Prostate gland (tissue), 2 donors: ENCODE measurements at regions not wholly inside any gene's neighbourhood (a gene's known extent, or its start where the extent isn't known, plus 50 kb on each side); places are given as distances from the start of the nearest gene placed in this dataset.

Experiments
- DNase-seq: peaks from one replicate; pipeline ENCODE4 v3.0.0-alpha.2; 2019; ENCODE audit warnings: low spot score
- H3K27ac ChIP-seq, 2 donors: fragments of 200-600 bp; sonication (generic); 2 replicates each; pipeline ENCODE4 v1.5.1; 2017 to 2019
- H3K27me3 ChIP-seq: fragments of 200-600 bp; sonication (generic); replicated peaks from 2 replicates; pipeline ENCODE4 v1.5.1; 2019; ENCODE audit not compliant: insufficient read depth
- H3K36me3 ChIP-seq, 2 donors: fragments of 200-600 bp; sonication (generic); 1 replicate in 1 of 2; 2 replicates in 1 of 2; pipeline versions ENCODE4 v1.5.1 to v1.8.1; 2017 to 2019
- H3K4me1 ChIP-seq: fragments of 200-600 bp; sonication (generic); replicated peaks from 2 replicates; pipeline ENCODE4 v1.5.1; 2019
- H3K4me3 ChIP-seq, 2 donors: fragments of 200-600 bp; sonication (generic); 2 replicates each; pipeline ENCODE4 v1.5.1; 2017 to 2019
- H3K9me3 ChIP-seq: fragments of 200-600 bp; sonication (generic); 2 replicates; pipeline ENCODE4 v1.5.1; 2017
- POLR2A ChIP-seq: fragments of 450-650 bp; IDR thresholded peaks from one replicate; pipeline ENCODE4 v1.6.1; 2016; ENCODE audit warnings: antibody characterized with exemption, mild to moderate bottlenecking
- POLR2AphosphoS5 ChIP-seq: sonication (generic); formaldehyde crosslinking; IDR thresholded peaks from one replicate; pipeline ENCODE4 v1.6.1; 2017; ENCODE audit warnings: antibody characterized with exemption
- WGBS: methylation state at CpG from one replicate; pipeline ENCODE4 v1.1.5; 2018; 5-methylcytosine and 5-hydroxymethylcytosine counted together
- intact Hi-C: fragments of 100-400 bp; cut with DNase I; formaldehyde crosslinking; loops from one replicate; pipeline ENCODE4 v1.14.2; 2022
- TF ChIP-seq, protein P1 (sequence below), 4 experiments: fragments of 200-600 bp in 2 of 4; fragments of 450-650 bp in 2 of 4; sonication (generic) in 2 of 4; IDR thresholded peaks; 1 replicate in 3 of 4; 2 replicates in 1 of 4; pipeline ENCODE4 v1.5.1; 2016 to 2019; ENCODE audit warnings: antibody characterized with exemption in 4 of 4, mild to moderate bottlenecking in 2 of 4, moderate library complexity in 2 of 4

DNA sequence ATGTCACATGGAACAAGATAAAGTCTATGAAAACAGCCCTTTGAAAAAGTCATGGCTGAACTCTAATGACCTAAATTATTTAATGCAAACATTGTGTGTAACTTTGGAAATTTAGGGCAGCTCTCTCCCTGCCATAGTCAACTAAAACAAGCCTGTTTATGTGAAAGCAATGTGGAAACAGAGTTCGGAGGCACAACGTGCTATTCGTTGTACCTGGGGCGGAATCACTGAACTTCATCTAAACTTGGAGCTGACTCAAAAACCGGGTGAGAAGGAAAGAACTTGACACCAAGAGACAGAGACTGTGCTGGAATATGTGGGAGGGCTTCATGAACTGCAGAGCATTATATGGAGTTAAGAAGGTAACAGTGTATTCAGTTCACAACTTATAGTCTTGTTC lies 764.9 kb upstream of the GOLIM4 start:
- intact Hi-C loops = loop anchor here (10.0 kb wide), 1 partner anchor 804 kb away; the partner anchor contains the start of gene MECOM
- H3K9me3 ChIP-seq = no peaks in the 10 kb centered on the region
- no peak for DNase-seq
- 70% methylated on average over 5 of the region's 5 CpGs for WGBS
- H3K4me1 ChIP-seq = no peaks in the 10 kb centered on the region
- no peak overlapping the region for H3K4me3 ChIP-seq
- H3K36me3 ChIP-seq = no peaks in the 10 kb centered on the region
- no peak overlapping the region for H3K27ac ChIP-seq
- H3K27me3 ChIP-seq = no peaks in the 10 kb centered on the region
- TF ChIP-seq, protein P1, sequence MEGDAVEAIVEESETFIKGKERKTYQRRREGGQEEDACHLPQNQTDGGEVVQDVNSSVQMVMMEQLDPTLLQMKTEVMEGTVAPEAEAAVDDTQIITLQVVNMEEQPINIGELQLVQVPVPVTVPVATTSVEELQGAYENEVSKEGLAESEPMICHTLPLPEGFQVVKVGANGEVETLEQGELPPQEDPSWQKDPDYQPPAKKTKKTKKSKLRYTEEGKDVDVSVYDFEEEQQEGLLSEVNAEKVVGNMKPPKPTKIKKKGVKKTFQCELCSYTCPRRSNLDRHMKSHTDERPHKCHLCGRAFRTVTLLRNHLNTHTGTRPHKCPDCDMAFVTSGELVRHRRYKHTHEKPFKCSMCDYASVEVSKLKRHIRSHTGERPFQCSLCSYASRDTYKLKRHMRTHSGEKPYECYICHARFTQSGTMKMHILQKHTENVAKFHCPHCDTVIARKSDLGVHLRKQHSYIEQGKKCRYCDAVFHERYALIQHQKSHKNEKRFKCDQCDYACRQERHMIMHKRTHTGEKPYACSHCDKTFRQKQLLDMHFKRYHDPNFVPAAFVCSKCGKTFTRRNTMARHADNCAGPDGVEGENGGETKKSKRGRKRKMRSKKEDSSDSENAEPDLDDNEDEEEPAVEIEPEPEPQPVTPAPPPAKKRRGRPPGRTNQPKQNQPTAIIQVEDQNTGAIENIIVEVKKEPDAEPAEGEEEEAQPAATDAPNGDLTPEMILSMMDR (IDR thresholded peaks at IDR 0.05) = no peak
- TF ChIP-seq POLR2AphosphoS5 (no peak), POLR2A (no peak)

DNA sequence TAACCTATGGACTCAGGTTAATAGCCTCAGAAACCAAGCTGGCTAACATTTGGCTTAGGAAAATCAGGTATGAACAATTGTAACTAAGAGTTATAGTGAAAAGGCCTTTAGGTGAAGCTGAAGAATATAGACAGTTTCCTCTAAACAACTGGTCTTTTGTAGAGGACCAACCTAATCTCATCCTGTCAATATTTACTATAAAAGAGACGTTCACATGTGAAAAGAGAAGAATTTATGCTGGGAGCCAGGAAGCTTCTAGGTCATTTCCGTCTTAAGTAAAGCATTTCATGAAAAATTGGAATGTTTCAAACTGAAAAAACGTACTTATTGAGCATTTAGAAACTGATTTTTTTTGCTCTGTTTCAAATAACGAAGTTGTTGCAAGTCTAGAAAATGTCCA lies 764.3 kb upstream of the GOLIM4 start:
- no peaks in the 10 kb centered on the region for H3K27me3 ChIP-seq
- H3K4me1 ChIP-seq = no peaks in the 10 kb centered on the region
- H3K36me3 ChIP-seq = no peaks in the 10 kb centered on the region
- no peak overlapping the region for H3K4me3 ChIP-seq
- 82% methylated on average over 4 of the region's 4 CpGs for WGBS
- H3K27ac ChIP-seq = no peak overlapping the region
- intact Hi-C loops = loop anchor here (10.0 kb wide), 1 partner anchor 805 kb away; the partner anchor contains the start of gene MECOM
- H3K9me3 ChIP-seq = no peaks in the 10 kb centered on the region
- no peak for DNase-seq
- TF ChIP-seq, protein P1 (IDR thresholded peaks at IDR 0.05) = no peak
- TF ChIP-seq POLR2A = no peak
- no peak for TF ChIP-seq POLR2AphosphoS5

GRCh38 chr3:168859574-168859973 lies 763.9 kb upstream of the GOLIM4 start:
- no peak overlapping the region for H3K27ac ChIP-seq
- no peaks in the 10 kb centered on the region for H3K4me1 ChIP-seq
- H3K9me3 ChIP-seq = no peaks in the 10 kb centered on the region
- no peak for DNase-seq
- H3K36me3 ChIP-seq = no peaks in the 10 kb centered on the region
- TF ChIP-seq, protein P1 (IDR thresholded peaks at IDR 0.05) = no peak
- TF ChIP-seq POLR2AphosphoS5 (no peak), POLR2A (no peak)
- intact Hi-C loops = no loop called here
- no peaks in the 10 kb centered on the region for H3K27me3 ChIP-seq
- H3K4me3 ChIP-seq = no peak overlapping the region
- WGBS = 89% methylated on average over 2 of the region's 2 CpGs

DNA sequence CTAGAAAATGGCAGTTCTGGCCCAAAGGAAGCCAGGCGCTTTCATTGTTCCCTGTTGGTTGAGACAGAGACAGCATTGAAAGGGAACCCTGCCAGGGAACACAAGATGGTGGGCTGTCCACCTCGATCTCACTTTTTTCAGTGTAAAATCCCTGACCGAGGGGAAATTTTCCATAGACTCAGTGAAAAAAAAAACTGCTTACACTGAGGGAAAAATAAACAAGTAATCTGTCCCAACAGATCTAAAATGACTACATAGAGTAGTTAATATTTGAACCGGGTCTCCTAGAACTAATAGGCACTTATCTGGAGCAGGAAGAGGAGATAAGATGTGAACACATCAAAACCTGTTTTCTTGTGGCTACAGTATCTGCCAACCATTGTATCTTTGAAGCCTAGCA lies 763.4 kb upstream of the GOLIM4 start:
- 78% methylated on average over 4 of the region's 4 CpGs for WGBS

DNA sequence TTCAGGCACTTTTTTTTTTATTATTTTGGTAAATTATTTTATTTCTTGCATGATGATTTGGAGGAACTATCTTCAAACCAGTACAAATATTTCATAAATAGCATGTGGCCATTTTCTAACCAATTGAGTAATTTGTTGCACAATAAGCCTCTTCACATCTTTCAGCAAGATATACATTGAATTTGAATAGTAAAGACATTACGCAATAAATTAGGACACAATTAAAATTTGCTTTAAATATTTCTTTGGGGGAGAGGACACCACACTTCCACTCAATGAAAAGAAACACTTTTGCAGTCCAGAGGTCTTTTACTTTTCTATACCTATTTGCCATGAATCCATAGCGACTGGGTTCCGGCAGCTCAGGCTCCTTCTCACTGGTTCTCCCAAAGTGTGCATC lies 762.6 kb upstream of the GOLIM4 start:
- intact Hi-C loops = no loop called here
- no peak overlapping the region for H3K27ac ChIP-seq
- no peaks in the 10 kb centered on the region for H3K4me1 ChIP-seq
- TF ChIP-seq POLR2A = no peak
- no peak for TF ChIP-seq POLR2AphosphoS5
- TF ChIP-seq, protein P1 (IDR thresholded peaks at IDR 0.05) = no peak
- no peaks in the 10 kb centered on the region for H3K36me3 ChIP-seq
- WGBS = 99% methylated on average over 3 of the region's 3 CpGs
- DNase-seq = no peak
- no peaks in the 10 kb centered on the region for H3K27me3 ChIP-seq
- no peak overlapping the region for H3K4me3 ChIP-seq
- H3K9me3 ChIP-seq = no peaks in the 10 kb centered on the region

More for the DNA sequence above, 763.4 kb upstream of the GOLIM4 start:
- no peaks in the 10 kb centered on the region for H3K36me3 ChIP-seq
- intact Hi-C loops = no loop called here
- H3K4me1 ChIP-seq = no peaks in the 10 kb centered on the region
- H3K9me3 ChIP-seq = no peaks in the 10 kb centered on the region
- H3K27ac ChIP-seq = no peak overlapping the region
- H3K27me3 ChIP-seq = no peaks in the 10 kb centered on the region
- no peak overlapping the region for H3K4me3 ChIP-seq
- TF ChIP-seq POLR2AphosphoS5 = no peak
- TF ChIP-seq POLR2A = no peak
- TF ChIP-seq, protein P1 (IDR thresholded peaks at IDR 0.05) = no peak
- DNase-seq = no peak
